Gastrocnemius medialis (tissue), 4 donors: ENCODE measurements at regions not wholly inside any gene's neighbourhood (a gene's known extent, or its start where the extent isn't known, plus 50 kb on each side); places are given as distances from the start of the nearest gene placed in this dataset.
"Not testable (repeated sequence)": the region's sequence is repeated elsewhere in the genome, so short reads cannot be mapped to it uniquely, and the experiment has no call there.

Source experiments
- ATAC-seq, 2 donors: fragments of 150-250 bp; one replicate each; pipeline ENCODE4 v1.9.1; 2016
- DNase-seq, 2 donors: peaks; one replicate each; pipeline ENCODE4 v3.0.0-alpha.2; 2019
- H3K27ac ChIP-seq, 4 donors: fragments of 200-600 bp; sonication (generic); 1 replicate in 1 of 4; 2 replicates in 3 of 4; pipeline ENCODE4 v1.5.1; 2016 to 2018; ENCODE audit warnings: mild to moderate bottlenecking in 2 of 4, moderate library complexity in 1 of 4
- H3K27me3 ChIP-seq, 3 donors: fragments of 200-600 bp; sonication (generic) in 2 of 3; 1 replicate in 1 of 3; 2 replicates in 2 of 3; pipeline versions ENCODE4 v1.5.1 to v1.6.0; 2016 to 2019; ENCODE audit warnings: mild to moderate bottlenecking in 1 of 3, moderate library complexity in 1 of 3
- H3K36me3 ChIP-seq, 2 donors: fragments of 200-600 bp; sonication (generic) in 1 of 2; one replicate each; pipeline ENCODE4 v1.5.1; 2017 to 2018
- H3K4me1 ChIP-seq, 2 donors: fragments of 200-600 bp; sonication (generic) in 1 of 2; one replicate each; pipeline ENCODE4 v1.5.1; 2016 to 2017; ENCODE audit warnings: mild to moderate bottlenecking in 2 of 2
- H3K4me3 ChIP-seq, 4 donors: fragments of 200-600 bp; sonication (generic) in 3 of 4; 1 replicate in 1 of 4; 2 replicates in 3 of 4; pipeline ENCODE4 v1.5.1; 2016 to 2019; ENCODE audit warnings: mild to moderate bottlenecking in 2 of 4
- H3K9me3 ChIP-seq, 3 donors: fragments of 200-600 bp; sonication (generic) in 2 of 3; 1 replicate in 1 of 3; 2 replicates in 2 of 3; pipeline ENCODE4 v1.5.1; 2016 to 2019
- POLR2A ChIP-seq, 2 donors: fragments of 450-650 bp; IDR thresholded peaks; one replicate each; pipeline ENCODE4 v1.6.1; 2017; ENCODE audit warnings: antibody characterized with exemption in 2 of 2, mild to moderate bottlenecking in 2 of 2, moderate library complexity in 2 of 2
- in situ Hi-C, 4 donors: fragments of 200-750 bp; cut with MboI; loops; one replicate each; pipeline versions ENCODE4 v1.15.0 to v1.8.0; 2017; ENCODE audit warnings: low sequenced_read_pairs in 4 of 4
- intact Hi-C: fragments of 100-400 bp; cut with DNase I; formaldehyde crosslinking; loops from one replicate; pipeline ENCODE4 v1.15.1; 2023; ENCODE audit warnings: low total_unique reads
- TF ChIP-seq, protein P1 (sequence below), 5 experiments: fragments of 450-650 bp in 3 of 5; fragments of 200-600 bp in 2 of 5; sonication (generic) in 2 of 5; IDR thresholded peaks in 4 of 5; conservative IDR thresholded peaks in 1 of 5; 1 replicate in 4 of 5; 2 replicates in 1 of 5; pipeline ENCODE4 v1.5.1; 2016 to 2019; ENCODE audit warnings: antibody characterized with exemption in 5 of 5, mild to moderate bottlenecking in 3 of 5, moderate library complexity in 3 of 5

DNA sequence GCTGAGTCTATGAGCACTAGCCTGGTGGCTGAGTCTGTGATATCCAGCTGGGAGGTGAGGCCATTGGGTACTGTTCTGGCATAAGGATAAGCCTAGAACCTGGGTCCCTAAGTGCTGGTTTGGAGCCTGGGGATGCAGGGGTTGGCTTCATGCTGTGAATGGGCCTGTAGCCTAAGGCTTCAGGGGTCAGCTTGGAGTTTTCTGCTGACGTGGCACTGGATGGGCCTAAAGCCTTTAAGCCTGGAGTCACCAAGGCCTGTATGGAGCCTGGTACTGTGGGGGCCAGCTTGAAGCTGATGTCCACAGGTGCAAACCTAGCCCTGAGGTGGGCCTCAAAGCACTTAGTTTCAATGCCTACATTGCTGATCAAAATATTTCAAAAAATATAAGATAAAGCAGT lies 979.6 kb upstream of the POU3F4 start:
- H3K36me3 ChIP-seq: no peaks in the 10 kb centered on the region
- ATAC-seq (no peak), DNase-seq (no peak)
- H3K27me3 ChIP-seq: peaks cover 0 to 6% (median 0%) of the 10 kb centered on the region in 3 donors
- intact Hi-C loops (no loop called here), in situ Hi-C loops (no loop called here)
- TF ChIP-seq, protein P1, sequence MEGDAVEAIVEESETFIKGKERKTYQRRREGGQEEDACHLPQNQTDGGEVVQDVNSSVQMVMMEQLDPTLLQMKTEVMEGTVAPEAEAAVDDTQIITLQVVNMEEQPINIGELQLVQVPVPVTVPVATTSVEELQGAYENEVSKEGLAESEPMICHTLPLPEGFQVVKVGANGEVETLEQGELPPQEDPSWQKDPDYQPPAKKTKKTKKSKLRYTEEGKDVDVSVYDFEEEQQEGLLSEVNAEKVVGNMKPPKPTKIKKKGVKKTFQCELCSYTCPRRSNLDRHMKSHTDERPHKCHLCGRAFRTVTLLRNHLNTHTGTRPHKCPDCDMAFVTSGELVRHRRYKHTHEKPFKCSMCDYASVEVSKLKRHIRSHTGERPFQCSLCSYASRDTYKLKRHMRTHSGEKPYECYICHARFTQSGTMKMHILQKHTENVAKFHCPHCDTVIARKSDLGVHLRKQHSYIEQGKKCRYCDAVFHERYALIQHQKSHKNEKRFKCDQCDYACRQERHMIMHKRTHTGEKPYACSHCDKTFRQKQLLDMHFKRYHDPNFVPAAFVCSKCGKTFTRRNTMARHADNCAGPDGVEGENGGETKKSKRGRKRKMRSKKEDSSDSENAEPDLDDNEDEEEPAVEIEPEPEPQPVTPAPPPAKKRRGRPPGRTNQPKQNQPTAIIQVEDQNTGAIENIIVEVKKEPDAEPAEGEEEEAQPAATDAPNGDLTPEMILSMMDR (IDR thresholded peaks at IDR 0.05 in 4 of 5, conservative IDR thresholded peaks at IDR 0.05 in 1 of 5): no peak
- TF ChIP-seq POLR2A (IDR thresholded peaks at IDR 0.05): no peak
- no peak overlapping the region for H3K4me3 ChIP-seq
- no peaks in the 10 kb centered on the region for H3K9me3 ChIP-seq
- H3K4me1 ChIP-seq: no peaks in the 10 kb centered on the region
- H3K27ac ChIP-seq: no peak overlapping the region

DNA sequence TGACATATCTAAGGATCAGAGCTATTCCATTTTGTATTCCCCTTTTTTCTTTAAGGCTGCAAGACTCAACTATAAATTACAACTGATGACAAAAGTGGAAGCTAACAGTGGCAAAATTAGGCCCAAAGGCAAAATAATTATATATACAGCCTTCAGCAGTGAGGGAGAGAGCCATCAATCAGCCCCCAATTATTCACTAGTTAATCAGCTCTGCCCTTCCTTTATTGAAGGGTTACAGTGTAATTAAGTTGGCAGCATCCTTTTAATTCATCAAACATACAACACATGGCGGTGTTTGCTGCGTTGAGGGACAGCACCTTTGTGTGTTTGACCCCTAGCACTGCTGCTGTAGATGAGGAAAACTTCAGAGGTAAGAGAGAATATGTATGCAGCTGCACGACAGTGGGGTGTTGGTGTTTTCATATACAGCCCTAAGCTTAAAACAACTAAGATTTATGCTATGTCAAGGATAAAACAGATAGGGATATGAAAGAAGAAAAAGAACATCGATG lies 973.9 kb upstream of the POU3F4 start:
- H3K4me3 ChIP-seq: no peak overlapping the region
- intact Hi-C loops: no loop called here
- DNase-seq: no peak
- H3K36me3 ChIP-seq: no peaks in the 10 kb centered on the region
- no peaks in the 10 kb centered on the region for H3K4me1 ChIP-seq
- in situ Hi-C loops: no loop called here
- H3K9me3 ChIP-seq: no peaks in the 10 kb centered on the region
- no peak overlapping the region for H3K27ac ChIP-seq
- ATAC-seq: no peak
- TF ChIP-seq POLR2A (IDR thresholded peaks at IDR 0.05): no peak
- TF ChIP-seq, protein P1 (IDR thresholded peaks at IDR 0.05 in 4 of 5, conservative IDR thresholded peaks at IDR 0.05 in 1 of 5): no peak
- H3K27me3 ChIP-seq: no peaks in the 10 kb centered on the region

DNA sequence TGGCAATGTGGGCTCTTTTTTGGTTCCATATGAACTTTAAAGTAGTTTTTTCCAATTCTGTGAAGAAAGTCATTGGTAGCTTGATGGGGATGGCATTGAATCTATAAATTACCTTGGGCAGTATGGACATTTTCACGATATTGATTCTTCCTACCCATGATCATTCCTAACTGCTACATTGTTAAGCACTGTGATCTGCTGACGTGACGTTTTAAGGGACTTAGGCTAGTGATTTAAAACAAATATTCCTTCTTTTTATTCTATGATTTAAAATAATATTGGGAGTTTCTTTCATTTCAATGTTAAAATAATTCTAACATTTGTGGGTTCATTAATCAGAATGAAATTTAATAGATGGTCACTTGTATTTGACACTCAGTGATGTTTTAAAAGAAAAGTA lies 970.9 kb upstream of the POU3F4 start:
- H3K4me1 ChIP-seq, H3K27me3 ChIP-seq, H3K4me3 ChIP-seq, DNase-seq, H3K9me3 ChIP-seq, H3K27ac ChIP-seq, in situ Hi-C loops, H3K36me3 ChIP-seq, intact Hi-C loops, ATAC-seq: not testable (repeated sequence)

DNA sequence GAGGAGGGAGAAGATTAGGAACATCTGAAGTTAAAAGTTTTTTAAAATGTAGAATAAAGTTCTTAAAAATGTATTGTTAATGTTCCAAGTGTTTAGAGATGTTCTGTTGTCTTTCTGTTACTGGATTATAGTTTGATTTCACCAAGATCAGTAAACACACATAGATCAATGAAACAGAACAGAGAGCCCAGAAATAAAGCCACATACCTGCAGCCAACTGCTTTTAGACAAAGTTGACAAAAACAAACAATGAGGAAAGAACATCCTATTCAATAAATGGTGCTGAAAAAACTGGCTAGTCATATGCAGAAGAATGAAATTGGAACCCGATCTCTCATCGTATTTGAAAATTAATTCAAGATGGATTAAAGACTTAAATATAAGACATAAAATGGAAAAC lies 966.3 kb upstream of the POU3F4 start:
- in situ Hi-C loops (no loop called here), intact Hi-C loops (no loop called here)
- Histone ChIP-seq H3K27me3 (no peaks in the 10 kb centered on the region), H3K36me3 (no peaks in the 10 kb centered on the region), H3K9me3 (no peaks in the 10 kb centered on the region), H3K4me1 (no peaks in the 10 kb centered on the region), H3K27ac (no peak overlapping the region), H3K4me3 (no peak overlapping the region)
- DNase-seq (no peak), ATAC-seq (no peak)
- TF ChIP-seq, protein P1 (IDR thresholded peaks at IDR 0.05 in 4 of 5, conservative IDR thresholded peaks at IDR 0.05 in 1 of 5): no peak
- no peak for TF ChIP-seq POLR2A (IDR thresholded peaks at IDR 0.05)

DNA sequence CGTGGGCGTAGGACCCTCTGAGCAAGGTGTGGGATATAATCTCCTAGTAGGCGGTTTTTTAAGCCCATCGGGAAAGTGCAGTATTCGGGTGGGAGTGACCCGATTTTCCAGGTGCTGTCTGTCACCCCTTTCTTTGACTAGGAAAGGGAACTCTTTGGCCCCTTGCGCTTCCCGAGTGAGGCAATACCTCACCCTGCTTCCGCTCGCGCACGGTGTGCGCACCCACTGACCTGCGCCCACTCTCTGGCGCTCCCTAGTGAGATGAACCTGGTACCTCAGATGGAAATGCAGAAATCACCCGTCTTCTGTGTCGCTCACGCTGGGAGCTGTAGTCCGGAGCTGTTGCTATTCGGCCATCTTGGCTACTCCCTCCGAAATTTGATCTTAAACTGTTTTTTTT lies 955.9 kb upstream of the POU3F4 start:
- H3K4me1 ChIP-seq, H3K4me3 ChIP-seq, H3K36me3 ChIP-seq, H3K27ac ChIP-seq, H3K27me3 ChIP-seq, in situ Hi-C loops, H3K9me3 ChIP-seq, DNase-seq, ATAC-seq, intact Hi-C loops: not testable (repeated sequence)

DNA sequence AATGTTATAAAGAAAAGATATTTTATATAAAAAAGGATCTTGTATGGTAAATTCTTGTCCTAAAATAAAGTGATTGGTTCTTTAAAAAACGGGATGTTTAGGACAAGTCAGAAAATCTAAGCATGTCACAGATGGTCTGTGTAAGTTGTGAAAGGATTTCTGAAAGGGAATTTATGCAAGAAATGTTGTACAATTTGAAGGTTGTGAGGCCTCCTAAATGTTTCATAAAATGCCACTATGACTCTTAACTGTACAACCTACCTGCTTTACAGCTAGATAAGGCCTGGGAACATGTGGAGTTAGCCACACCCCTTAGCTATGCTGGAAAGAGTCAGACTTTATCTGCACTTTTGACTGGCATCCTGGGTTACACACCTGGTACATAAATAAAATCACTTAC lies 951.5 kb upstream of the POU3F4 start:
- Histone ChIP-seq H3K27me3 (peaks cover 0 to 2% (median 0%) of the 10 kb centered on the region in 3 donors), H3K4me3 (no peak overlapping the region), H3K9me3 (no peaks in the 10 kb centered on the region), H3K36me3 (no peaks in the 10 kb centered on the region), H3K4me1 (no peaks in the 10 kb centered on the region), H3K27ac (no peak overlapping the region)
- intact Hi-C loops (no loop called here), in situ Hi-C loops (no loop called here)
- DNase-seq: no peak
- TF ChIP-seq POLR2A (IDR thresholded peaks at IDR 0.05): no peak
- TF ChIP-seq, protein P1 (IDR thresholded peaks at IDR 0.05 in 4 of 5, conservative IDR thresholded peaks at IDR 0.05 in 1 of 5): no peak
- ATAC-seq: no peak
